NT2/D1 (cell line): ENCODE measurements at regions not wholly inside any gene's neighbourhood (a gene's known extent, or its start where the extent isn't known, plus 50 kb on each side); places are given as distances from the start of the nearest gene placed in this dataset.
"Not testable (repeated sequence)": the region's sequence is repeated elsewhere in the genome, so short reads cannot be mapped to it uniquely, and the experiment has no call there.

Experiments used
- DNase-seq: peaks from one replicate; pipeline ENCODE4 v3.0.0-alpha.2; 2011; ENCODE audit warnings: low read depth, low spot score
- H3K27me3 ChIP-seq: 2 replicates; pipeline ENCODE4 v1.6.0; 2011; ENCODE audit warnings: mild to moderate bottlenecking; ENCODE audit not compliant: insufficient read length, insufficient read depth
- H3K36me3 ChIP-seq: 2 replicates; pipeline ENCODE4 v1.6.1; 2011; ENCODE audit warnings: mild to moderate bottlenecking, low read length, mixed read lengths; ENCODE audit not compliant: insufficient read depth, insufficient read length
- H3K4me1 ChIP-seq: 2 replicates; pipeline ENCODE4 v1.5.1; 2011; ENCODE audit not compliant: insufficient read depth, insufficient read length
- H3K4me3 ChIP-seq: 2 replicates; pipeline ENCODE4 v1.5.1; 2011; ENCODE audit warnings: low read depth; ENCODE audit not compliant: insufficient read length
- H3K9ac ChIP-seq: 2 replicates; pipeline ENCODE4 v1.6.0; 2011; ENCODE audit warnings: low read depth; ENCODE audit not compliant: insufficient read length
- H3K9me3 ChIP-seq: 2 replicates; pipeline ENCODE4 v1.5.1; 2011; ENCODE audit warnings: mild to moderate bottlenecking, low read length; ENCODE audit not compliant: insufficient read depth
- SUZ12 ChIP-seq: IDR thresholded peaks from 2 replicates; pipeline ENCODE4 v1.6.1; 2011; ENCODE audit not compliant: insufficient read length, insufficient read depth; ENCODE audit errors: extremely low read depth
- YY1 ChIP-seq: IDR thresholded peaks from 2 replicates; pipeline ENCODE4 v1.6.1; 2011; ENCODE audit not compliant: insufficient read length, insufficient read depth
- ZNF274 ChIP-seq: IDR thresholded peaks from 2 replicates; pipeline ENCODE4 v1.6.1; 2011; ENCODE audit warnings: mild to moderate bottlenecking, low read depth, low read length

GRCh38 chr5:152181461-152181860, 223.6 kb downstream of the NMUR2 start:
- Histone ChIP-seq H3K36me3 (no peaks in the 10 kb centered on the region), H3K4me1 (no peaks in the 10 kb centered on the region), H3K9me3 (peaks cover 13% of the 10 kb centered on the region; the same call in 1 of the 2 replicates), H3K27me3 (no peaks in the 10 kb centered on the region), H3K9ac (no peak overlapping the region), H3K4me3 (no peak overlapping the region)
- TF ChIP-seq YY1 (no peak), SUZ12 (no peak), ZNF274 (no peak)
- no peak for DNase-seq

- H3K4me3 ChIP-seq = no peak overlapping the region
- peaks cover 13% of the 10 kb centered on the region; the same call in 1 of the 2 replicates for H3K9me3 ChIP-seq
- H3K9ac ChIP-seq = no peak overlapping the region
- DNase-seq = no peak
- H3K4me1 ChIP-seq = no peaks in the 10 kb centered on the region
- H3K27me3 ChIP-seq = no peaks in the 10 kb centered on the region
- no peak for TF ChIP-seq YY1
- TF ChIP-seq SUZ12 = no peak
- TF ChIP-seq ZNF274 = no peak
- H3K36me3 ChIP-seq = no peaks in the 10 kb centered on the region
These were observed 226.8 kb downstream of the NMUR2 start for GRCh38 chr5:152178350-152178699.

GRCh38 chr5:152177626-152178349, 227.3 kb downstream of the NMUR2 start:
- no peaks in the 10 kb centered on the region for H3K27me3 ChIP-seq
- TF ChIP-seq ZNF274 (no peak), YY1 (no peak), SUZ12 (no peak)
- no peaks in the 10 kb centered on the region for H3K4me1 ChIP-seq
- no peak overlapping the region for H3K9ac ChIP-seq
- peaks cover 13% of the 10 kb centered on the region; the same call in 1 of the 2 replicates for H3K9me3 ChIP-seq
- no peak for DNase-seq
- H3K36me3 ChIP-seq = no peaks in the 10 kb centered on the region
- H3K4me3 ChIP-seq = no peak overlapping the region

- Histone ChIP-seq H3K9me3 (no peaks in the 10 kb centered on the region), H3K9ac (no peak overlapping the region), H3K27me3 (no peaks in the 10 kb centered on the region), H3K4me1 (no peaks in the 10 kb centered on the region), H3K36me3 (no peaks in the 10 kb centered on the region), H3K4me3 (no peak overlapping the region)
- TF ChIP-seq YY1 (no peak), ZNF274 (no peak), SUZ12 (no peak)
- no peak for DNase-seq
These were observed 233.2 kb downstream of the NMUR2 start for GRCh38 chr5:152171888-152172287.

GRCh38 chr5:152170350-152170749, 234.7 kb downstream of the NMUR2 start:
- no peak for TF ChIP-seq ZNF274
- no peak for TF ChIP-seq YY1
- no peak for TF ChIP-seq SUZ12
- H3K9ac ChIP-seq = no peak overlapping the region
- no peaks in the 10 kb centered on the region for H3K27me3 ChIP-seq
- H3K9me3 ChIP-seq = no peaks in the 10 kb centered on the region
- H3K4me3 ChIP-seq = no peak overlapping the region
- H3K36me3 ChIP-seq = no peaks in the 10 kb centered on the region
- no peaks in the 10 kb centered on the region for H3K4me1 ChIP-seq
- no peak for DNase-seq

- DNase-seq = no peak
- no peak overlapping the region for H3K9ac ChIP-seq
- no peak overlapping the region for H3K4me3 ChIP-seq
- H3K4me1 ChIP-seq = no peaks in the 10 kb centered on the region
- H3K27me3 ChIP-seq = no peaks in the 10 kb centered on the region
- no peaks in the 10 kb centered on the region for H3K9me3 ChIP-seq
- TF ChIP-seq SUZ12 (no peak), ZNF274 (no peak), YY1 (no peak)
- H3K36me3 ChIP-seq = no peaks in the 10 kb centered on the region
These were observed 240.2 kb upstream of the GLRA1 start for GRCh38 chr5:152164860-152165259.

- H3K4me1 ChIP-seq, DNase-seq, H3K4me3 ChIP-seq: not testable (repeated sequence)
These were observed 235.2 kb upstream of the GLRA1 start for GRCh38 chr5:152159894-152160293.

GRCh38 chr5:152154452-152154851, 229.8 kb upstream of the GLRA1 start:
- H3K4me3 ChIP-seq, H3K36me3 ChIP-seq, H3K9me3 ChIP-seq, H3K9ac ChIP-seq, DNase-seq, H3K4me1 ChIP-seq, H3K27me3 ChIP-seq: not testable (repeated sequence)

More at GRCh38 chr5:152159894-152160293, 235.2 kb upstream of the GLRA1 start:
- not testable (repeated sequence) for H3K9me3 ChIP-seq, H3K36me3 ChIP-seq, H3K27me3 ChIP-seq, H3K9ac ChIP-seq
